Activated gamma-delta T cell (primary cell): ENCODE measurements at regions not wholly inside any gene's neighbourhood (a gene's known extent, or its start where the extent isn't known, plus 50 kb on each side); places are given as distances from the start of the nearest gene placed in this dataset.

Experiments
- DNase-seq: peaks from one replicate; lab custom pipeline; 2025; lab: John Stamatoyannopoulos, UW

- no peak for DNase-seq
These were observed 63.3 kb upstream of the THSD7A start for GRCh38 chr7:11895337-11895736.

- DNase-seq = no peak
These were observed 64.7 kb upstream of the THSD7A start for GRCh38 chr7:11896663-11897062.

- no peak for DNase-seq
These were observed 67.2 kb upstream of the THSD7A start for GRCh38 chr7:11899247-11899646.

- no peak for DNase-seq
These were observed 78.3 kb upstream of the THSD7A start for GRCh38 chr7:11910253-11910652.

GRCh38 chr7:11911900-11912299 is 79.9 kb upstream of the THSD7A start:
- no peak for DNase-seq

- no peak for DNase-seq
These were observed 82.6 kb upstream of the THSD7A start for GRCh38 chr7:11914645-11915044.

- no peak for DNase-seq
These were observed 91.5 kb upstream of the THSD7A start for GRCh38 chr7:11923376-11923930.

- DNase-seq = no peak
These were observed 99.3 kb upstream of the THSD7A start for GRCh38 chr7:11931307-11931706.

- no peak for DNase-seq
These were observed 102.8 kb upstream of the THSD7A start for GRCh38 chr7:11934796-11935195.

GRCh38 chr7:11935905-11936304 is 103.9 kb upstream of the THSD7A start:
- no peak for DNase-seq

GRCh38 chr7:11946794-11947193 is 114.8 kb upstream of the THSD7A start:
- DNase-seq = no peak

GRCh38 chr7:11950281-11950680 is 118.3 kb upstream of the THSD7A start:
- no peak for DNase-seq

- no peak for DNase-seq
These were observed 118.9 kb upstream of the THSD7A start for GRCh38 chr7:11950942-11951341.

- no peak for DNase-seq
These were observed 119.9 kb upstream of the THSD7A start for GRCh38 chr7:11951909-11952308.

- no peak for DNase-seq
These were observed 121.0 kb upstream of the THSD7A start for GRCh38 chr7:11952972-11953371.

- no peak for DNase-seq
These were observed 125.0 kb upstream of the THSD7A start for GRCh38 chr7:11956991-11957390.

- no peak for DNase-seq
These were observed 126.0 kb upstream of the THSD7A start for GRCh38 chr7:11957956-11958355.

- no peak for DNase-seq
These were observed 127.1 kb upstream of the THSD7A start for GRCh38 chr7:11959121-11959520.

- no peak for DNase-seq
These were observed 128.6 kb upstream of the THSD7A start for GRCh38 chr7:11960621-11961020.

GRCh38 chr7:11969643-11970042 is 137.6 kb upstream of the THSD7A start:
- no peak for DNase-seq

GRCh38 chr7:11970132-11970531 is 138.1 kb upstream of the THSD7A start:
- no peak for DNase-seq

- no peak for DNase-seq
These were observed 153.4 kb upstream of the THSD7A start for GRCh38 chr7:11985376-11985775.

- DNase-seq = no peak
These were observed 154.0 kb upstream of the THSD7A start for GRCh38 chr7:11985971-11986370.

GRCh38 chr7:11988186-11988585 is 156.2 kb upstream of the THSD7A start:
- DNase-seq = no peak

- no peak for DNase-seq
These were observed 170.4 kb upstream of the THSD7A start for GRCh38 chr7:12002428-12002827.
